Endothelial cell of umbilical vein (primary cell): ENCODE measurements at regions not wholly inside any gene's neighbourhood (a gene's known extent, or its start where the extent isn't known, plus 50 kb on each side); places are given as distances from the start of the nearest gene placed in this dataset.

Experiments used
- CTCF ChIP-seq, 2 donors: IDR thresholded peaks; 1 replicate in 1 of 2; 2 replicates in 1 of 2; pipeline ENCODE4 v1.5.1; 2011; ENCODE audit warnings: low read length in 2 of 2, mild to moderate bottlenecking in 2 of 2, moderate library complexity in 2 of 2, control low read depth in 1 of 2, inconsistent platforms in 1 of 2, low read depth in 1 of 2; ENCODE audit not compliant: insufficient read depth in 1 of 2; ENCODE audit errors: extremely low read depth in 1 of 2
- EZH2 ChIP-seq: IDR thresholded peaks from 2 replicates; pipeline ENCODE4 v1.6.1; 2012; ENCODE audit warnings: borderline replicate concordance, low read depth, mild to moderate bottlenecking, moderate library complexity, low read length, inconsistent platforms; ENCODE audit not compliant: severe bottlenecking

DNA sequence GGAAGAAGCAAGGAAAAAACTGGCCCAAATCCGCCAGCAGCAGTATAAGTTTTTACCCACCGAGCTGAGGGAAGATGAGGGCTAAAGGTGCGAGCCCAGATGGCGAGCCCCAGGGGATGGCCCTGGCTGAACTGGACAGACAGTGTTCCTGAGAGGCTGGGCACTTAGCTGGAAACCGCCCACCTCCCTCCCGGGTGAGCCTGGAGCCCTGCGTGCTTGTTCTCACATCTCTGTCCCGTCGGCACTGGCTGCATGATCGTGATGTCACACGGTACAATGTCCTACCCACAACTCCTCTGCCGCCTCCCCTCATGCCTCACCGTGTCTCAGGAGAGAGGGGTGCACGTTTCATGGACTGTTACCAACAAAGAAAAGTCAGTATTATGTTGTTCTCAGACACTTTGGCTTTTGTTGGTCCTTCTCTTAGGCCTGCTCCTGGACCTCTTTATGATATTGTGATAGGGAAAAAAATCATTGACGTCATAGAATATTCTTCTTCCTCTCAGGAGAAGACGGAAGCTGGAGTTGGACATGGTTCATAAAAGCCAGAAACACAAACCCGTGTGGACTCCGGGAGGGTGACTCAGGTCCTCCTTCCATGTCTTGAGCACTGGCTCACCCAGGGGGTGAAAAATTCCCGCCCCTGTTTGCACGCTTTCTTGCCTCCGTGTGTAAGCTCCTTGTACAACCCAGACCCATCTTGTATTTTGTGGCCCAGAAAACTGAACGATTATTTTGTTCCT, 201.8 kb upstream of the TPM1 start:
- TF ChIP-seq EZH2 (no peak), CTCF (IDR thresholded peaks at IDR 0.05; ENCODE audit: extremely low read depth in 1 of 2, insufficient read depth in 1 of 2, low read depth in 1 of 2, low read length in 2 of 2) (no peak)
